ENCODE measurements at regions not wholly inside any gene's neighbourhood (a gene's known extent, or its start where the extent isn't known, plus 50 kb on each side); places are given as distances from the start of the nearest gene placed in this dataset.
"Not testable (repeated sequence)": the region's sequence is repeated elsewhere in the genome, so short reads cannot be mapped to it uniquely, and the experiment has no call there.

GRCh38 chr1:37360011-37360410 is 114.4 kb upstream of the ZC3H12A start:
- TF ChIP-seq CTCF (IDR thresholded peaks at IDR 0.05), result no peak
- Histone ChIP-seq H3K27ac (no peak overlapping the region), H3K4me3 (no peak overlapping the region)
- DNase-seq (ENCODE audit: low spot score), result no peak

GRCh38 chr1:37362594-37363385 is 111.6 kb upstream of the ZC3H12A start:
- Histone ChIP-seq H3K27ac (no peak overlapping the region), H3K4me3 (no peak overlapping the region)
- no peak for TF ChIP-seq CTCF (IDR thresholded peaks at IDR 0.05)
- DNase-seq (ENCODE audit: low spot score), result no peak

DNA sequence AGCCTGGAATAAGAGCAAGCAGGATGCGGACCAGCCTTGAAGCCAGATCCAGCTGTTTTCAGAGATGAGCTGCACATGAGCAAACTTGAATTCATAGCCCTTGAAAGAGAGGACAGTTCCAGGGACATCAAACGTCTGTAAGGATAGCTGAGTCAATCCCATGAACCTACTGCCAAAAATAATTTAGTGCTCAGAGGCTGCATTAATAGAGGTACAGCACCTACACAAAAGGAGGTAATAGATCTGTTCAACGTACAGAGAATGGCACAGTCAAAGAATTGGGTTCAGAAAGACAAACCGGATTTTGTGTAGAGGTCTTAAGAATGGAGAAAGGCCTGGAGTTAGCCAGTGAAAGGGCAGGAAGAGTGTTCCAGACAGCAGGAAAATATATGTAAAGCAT is 110.8 kb upstream of the ZC3H12A start:
- Histone ChIP-seq H3K27ac (no peak overlapping the region), H3K4me3 (no peak overlapping the region)
- TF ChIP-seq CTCF (IDR thresholded peaks at IDR 0.05), result no peak
- DNase-seq (ENCODE audit: low spot score), result no peak

- DNase-seq (ENCODE audit: low spot score); H3K4me3 ChIP-seq; H3K27ac ChIP-seq: not testable (repeated sequence)
Observed at GRCh38 chr1:37368665-37369315, 105.6 kb upstream of the ZC3H12A start.

GRCh38 chr1:37372302-37372701 is 102.1 kb upstream of the ZC3H12A start:
- no peak for TF ChIP-seq CTCF (IDR thresholded peaks at IDR 0.05)
- no peak overlapping the region for H3K4me3 ChIP-seq
- no peak overlapping the region for H3K27ac ChIP-seq
- DNase-seq (ENCODE audit: low spot score), result no peak

DNA sequence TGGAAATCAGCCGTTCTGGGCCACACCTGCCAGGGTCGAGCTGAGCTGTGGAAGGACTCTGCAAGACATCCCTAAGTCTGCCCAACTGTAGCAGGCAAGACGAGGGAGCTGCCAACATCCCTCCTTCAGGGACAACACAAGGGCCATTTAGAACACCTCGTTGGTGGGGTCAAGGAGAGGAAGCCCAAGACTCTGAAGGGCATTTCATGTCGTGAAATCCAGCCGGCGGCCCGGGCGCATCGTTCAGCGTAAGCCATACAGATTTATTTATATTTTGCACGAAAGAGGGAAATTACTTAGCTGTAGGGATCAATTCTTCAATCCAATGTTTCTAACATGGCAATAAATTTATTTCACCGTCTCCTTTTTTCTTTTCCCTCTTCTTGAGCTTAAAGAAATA is 101.7 kb upstream of the ZC3H12A start:
- H3K27ac ChIP-seq, result no peak overlapping the region
- no peak overlapping the region for H3K4me3 ChIP-seq
- no peak for DNase-seq (ENCODE audit: low spot score)
- no peak for TF ChIP-seq CTCF (IDR thresholded peaks at IDR 0.05)

- Histone ChIP-seq H3K4me3 (no peak overlapping the region), H3K27ac (no peak overlapping the region)
- no peak for TF ChIP-seq CTCF (IDR thresholded peaks at IDR 0.05)
- DNase-seq (ENCODE audit: low spot score), result no peak
Observed at GRCh38 chr1:37373413-37373812, 101.0 kb upstream of the ZC3H12A start.

- not testable (repeated sequence) for H3K27ac ChIP-seq; DNase-seq (ENCODE audit: low spot score); H3K4me3 ChIP-seq
Observed at GRCh38 chr1:37380546-37380945, 93.8 kb upstream of the ZC3H12A start.

Data from coronary artery (tissue), 2 donors.